Loucy (cell line): ENCODE measurements at regions not wholly inside any gene's neighbourhood (a gene's known extent, or its start where the extent isn't known, plus 50 kb on each side); places are given as distances from the start of the nearest gene placed in this dataset.
"Not testable (repeated sequence)": the region's sequence is repeated elsewhere in the genome, so short reads cannot be mapped to it uniquely, and the experiment has no call there.

Experiments
- CTCF ChIP-seq: fragments of 200-600 bp; sonication (generic); conservative IDR thresholded peaks from 2 replicates; pipeline ENCODE4 v1.5.1; 2014; ENCODE audit warnings: mild to moderate bottlenecking, antibody characterized with exemption, low read length
- EZH2phosphoT487 ChIP-seq: fragments of 200-600 bp; IDR thresholded peaks from 2 replicates; pipeline ENCODE4 v1.6.1; 2018; ENCODE audit warnings: antibody characterized with exemption, mild to moderate bottlenecking, moderate library complexity, borderline replicate concordance

- not testable (repeated sequence) for TF ChIP-seq CTCF, EZH2phosphoT487
Observed at GRCh38 chr7:156501815-156502214, 138.8 kb upstream of the RNF32 start.
